HG02981 (cell line): ENCODE measurements at regions not wholly inside any gene's neighbourhood (a gene's known extent, or its start where the extent isn't known, plus 50 kb on each side); places are given as distances from the start of the nearest gene placed in this dataset.

Source experiments
- ATAC-seq: cut with Tn5 transposase; IDR thresholded peaks from one replicate; pipeline ENCODE4 v1.9.1; 2021; ENCODE audit warnings: mild to moderate bottlenecking, moderate library complexity; ENCODE audit not compliant: unreplicated experiment

- no peak for ATAC-seq
Measured at GRCh38 chr13:105346141-105346775, 1189.2 kb downstream of the EFNB2 start.

- no peak for ATAC-seq
Measured at GRCh38 chr13:105345730-105346129, 1189.7 kb downstream of the EFNB2 start.

DNA sequence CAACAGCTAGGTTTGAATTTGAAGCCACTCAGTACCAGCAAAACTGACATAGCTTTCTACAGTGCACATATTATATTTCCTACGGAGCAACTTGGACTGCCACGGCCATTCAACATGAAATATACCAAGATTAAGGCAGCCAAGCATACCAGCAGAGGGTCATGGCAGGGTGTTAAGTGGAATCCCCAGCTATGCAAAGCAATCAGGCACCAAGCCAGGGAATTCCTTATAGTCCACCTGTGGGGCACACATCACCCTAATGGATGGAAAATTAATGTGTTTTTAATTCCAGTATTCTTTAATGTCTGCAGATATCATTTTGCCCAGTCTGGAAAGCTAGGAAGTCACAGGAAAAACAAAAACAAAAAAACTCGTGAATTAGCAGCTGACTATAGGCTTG is 1190.3 kb downstream of the EFNB2 start:
- no peak for ATAC-seq

GRCh38 chr13:105343134-105343806 is 1192.2 kb downstream of the EFNB2 start:
- ATAC-seq = no peak

DNA sequence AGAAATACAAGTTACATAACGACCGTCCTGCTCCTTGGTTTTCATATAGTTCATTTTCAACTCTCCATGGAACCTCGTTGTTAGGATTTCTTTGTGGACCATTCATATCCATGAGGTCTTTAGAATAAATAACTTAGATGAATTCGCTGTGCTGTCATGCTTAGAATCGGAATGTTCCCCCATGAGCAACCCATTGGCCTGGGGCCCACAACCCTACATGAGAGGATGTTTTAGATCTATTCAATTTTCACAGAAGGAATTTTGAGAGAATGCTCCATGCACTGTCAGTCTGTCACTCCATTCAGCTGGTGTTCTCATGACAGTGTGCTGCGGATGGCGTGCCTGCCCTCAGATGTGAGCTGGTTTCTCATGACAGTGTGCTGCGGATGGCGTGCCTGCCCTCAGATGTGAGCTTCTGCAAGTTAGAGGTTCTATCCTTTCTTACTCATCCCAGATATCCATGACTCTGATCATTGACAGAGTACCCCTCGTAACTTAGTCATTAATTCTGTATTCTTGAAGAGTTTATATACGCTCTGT is 1193.1 kb downstream of the EFNB2 start:
- no peak for ATAC-seq

DNA sequence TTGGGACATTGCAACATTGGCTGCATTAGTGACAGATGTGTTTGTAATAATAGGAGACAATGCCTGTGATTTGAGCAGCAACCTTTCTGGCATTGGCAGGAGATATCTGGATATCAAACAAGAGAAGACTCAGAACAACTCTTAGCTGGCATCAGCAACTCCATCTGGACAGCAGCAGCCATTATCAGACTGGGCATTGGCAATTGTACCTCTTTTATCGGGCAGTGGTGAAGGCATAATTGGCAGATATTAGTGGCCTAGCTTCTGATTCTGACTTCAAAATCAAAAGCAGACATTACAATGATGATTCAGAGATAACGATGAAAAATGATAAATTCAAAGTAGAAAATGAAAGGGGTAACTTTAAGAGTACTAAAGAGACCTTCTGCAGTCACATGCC is 1193.7 kb downstream of the EFNB2 start:
- ATAC-seq = no peak

- ATAC-seq = no peak
Measured at GRCh38 chr13:105341256-105341655, 1194.2 kb downstream of the EFNB2 start.

DNA sequence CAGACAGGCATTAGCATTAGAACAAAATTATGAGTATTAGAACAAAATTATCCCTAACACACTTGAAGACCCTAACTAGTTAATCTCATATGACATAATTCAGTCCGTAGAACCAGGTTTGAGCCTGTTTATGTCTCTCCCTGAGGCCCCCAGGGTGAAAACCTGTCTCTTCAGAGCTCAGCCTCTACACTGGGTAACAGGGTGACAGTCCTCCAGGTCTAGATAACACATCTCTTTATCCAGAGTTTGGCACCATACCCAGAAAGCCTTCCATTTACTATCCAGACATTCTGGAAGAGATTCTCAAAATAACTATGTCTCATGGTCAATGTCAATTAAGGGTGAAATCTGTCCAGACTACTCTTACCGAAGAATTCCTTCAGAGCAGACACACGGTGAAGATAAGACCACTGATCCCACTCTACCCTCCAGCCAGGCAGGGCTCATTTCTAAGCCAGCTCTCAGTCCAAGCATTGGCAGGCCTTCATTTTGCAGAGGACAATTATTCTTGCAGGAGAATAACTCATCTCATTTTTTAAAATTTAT is 1195.3 kb downstream of the EFNB2 start:
- ATAC-seq = no peak

- no peak for ATAC-seq
Measured at GRCh38 chr13:105338773-105339172, 1196.7 kb downstream of the EFNB2 start.

DNA sequence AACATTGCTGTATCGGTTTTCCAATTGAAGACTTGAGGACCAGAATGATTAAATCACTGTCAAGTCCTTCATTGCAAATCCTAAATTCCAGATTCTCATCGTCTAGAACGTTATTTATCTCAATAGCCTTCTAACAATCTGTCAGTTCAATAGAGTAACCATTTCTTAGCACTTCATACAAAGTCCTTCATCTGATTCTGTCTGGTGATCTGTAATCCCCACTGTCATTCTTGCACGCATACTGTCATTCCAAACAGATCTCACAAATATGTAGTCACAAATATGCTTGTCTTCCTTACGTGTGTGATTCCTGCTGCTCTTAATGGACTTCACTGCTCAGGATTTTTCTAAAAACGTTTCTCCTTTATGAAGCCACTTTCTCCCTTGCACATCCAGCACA is 1197.5 kb downstream of the EFNB2 start:
- no peak for ATAC-seq

DNA sequence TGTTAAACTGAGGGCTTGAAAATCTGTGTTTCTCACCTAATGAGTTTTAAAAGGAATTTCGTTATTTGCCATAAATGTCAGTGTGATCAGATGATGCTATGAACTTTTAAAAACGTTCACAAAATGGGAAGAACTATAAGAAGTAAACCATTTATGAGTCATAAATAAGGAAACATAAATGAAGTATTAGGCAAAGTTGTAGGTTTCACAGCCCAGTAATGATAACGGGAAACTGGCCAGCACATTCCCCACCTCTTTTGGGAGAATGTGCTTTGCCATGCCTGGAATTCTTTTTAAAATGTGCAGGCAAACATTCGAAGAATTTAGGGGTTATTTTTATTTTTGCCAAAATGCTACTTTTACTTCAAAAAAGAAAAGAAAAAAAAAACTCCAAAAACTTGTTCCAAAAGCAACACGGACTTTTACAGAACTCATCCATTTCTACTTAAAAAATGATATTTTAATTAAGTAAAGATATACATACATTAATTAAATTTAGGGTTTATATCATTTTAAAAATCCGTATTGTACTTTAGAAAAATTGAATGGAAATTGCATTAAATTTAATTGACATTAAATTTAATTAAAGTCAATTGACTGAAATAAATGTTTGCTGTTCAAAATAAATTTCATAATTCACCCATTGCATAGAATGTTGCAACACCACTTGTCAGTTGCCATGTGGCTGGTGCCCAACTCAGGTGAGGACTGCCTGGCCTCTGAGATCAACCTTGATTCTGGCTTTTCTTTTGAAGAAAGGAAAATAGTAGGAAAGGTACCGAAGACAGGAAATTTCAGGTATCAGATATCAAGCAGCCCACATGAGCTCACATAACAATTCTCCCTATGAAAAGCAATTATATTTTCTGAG is 1198.5 kb downstream of the EFNB2 start:
- ATAC-seq = no peak

- ATAC-seq = no peak
Measured at GRCh38 chr13:105334211-105334610, 1201.3 kb downstream of the EFNB2 start.

GRCh38 chr13:105333416-105333815 is 1202.0 kb downstream of the EFNB2 start:
- ATAC-seq = no peak

GRCh38 chr13:105329359-105329758 is 1206.1 kb downstream of the EFNB2 start:
- ATAC-seq = no peak

- ATAC-seq = no peak
Measured at GRCh38 chr13:105328212-105328611, 1207.2 kb downstream of the EFNB2 start.

GRCh38 chr13:105327581-105328126 is 1207.8 kb downstream of the EFNB2 start:
- ATAC-seq = no peak

DNA sequence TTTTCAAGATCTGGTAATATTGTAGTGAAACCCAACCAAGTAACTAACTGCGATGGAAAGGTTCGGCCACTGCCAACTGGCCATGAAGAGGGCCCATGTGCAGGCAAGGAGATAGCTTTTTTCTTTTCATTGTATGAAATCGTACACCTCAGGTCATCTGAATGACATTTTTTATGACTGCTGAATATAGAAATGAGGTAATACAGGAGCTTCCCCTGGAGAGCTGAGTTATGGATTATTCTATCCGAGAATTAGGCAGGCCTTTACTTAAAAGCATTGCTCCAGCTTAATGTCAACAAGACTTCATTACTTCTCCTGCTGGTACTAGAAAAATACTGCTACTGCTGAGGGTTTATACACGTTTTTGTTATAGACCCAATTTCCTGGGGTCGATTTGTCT is 1215.6 kb downstream of the EFNB2 start:
- ATAC-seq = no peak

GRCh38 chr13:105316731-105317130 is 1218.7 kb downstream of the EFNB2 start:
- ATAC-seq = no peak

- ATAC-seq = no peak
Measured at GRCh38 chr13:105312906-105313305, 1222.6 kb downstream of the EFNB2 start.

GRCh38 chr13:105311094-105311493 is 1224.4 kb downstream of the EFNB2 start:
- ATAC-seq = no peak

GRCh38 chr13:105307776-105308175 is 1227.7 kb downstream of the EFNB2 start:
- no peak for ATAC-seq
